HPDE6-E6E7 (cell line): ENCODE measurements at regions not wholly inside any gene's neighbourhood (a gene's known extent, or its start where the extent isn't known, plus 50 kb on each side); places are given as distances from the start of the nearest gene placed in this dataset.
A peak's percentile ranks its signal among the peaks of the same experiment; 100 is the strongest.

ENCODE experiments used
- DNase-seq: peaks from one replicate; pipeline ENCODE4 v3.0.0; 2011; ENCODE audit warnings: missing footprints; ENCODE audit errors: extremely low spot score

DNA sequence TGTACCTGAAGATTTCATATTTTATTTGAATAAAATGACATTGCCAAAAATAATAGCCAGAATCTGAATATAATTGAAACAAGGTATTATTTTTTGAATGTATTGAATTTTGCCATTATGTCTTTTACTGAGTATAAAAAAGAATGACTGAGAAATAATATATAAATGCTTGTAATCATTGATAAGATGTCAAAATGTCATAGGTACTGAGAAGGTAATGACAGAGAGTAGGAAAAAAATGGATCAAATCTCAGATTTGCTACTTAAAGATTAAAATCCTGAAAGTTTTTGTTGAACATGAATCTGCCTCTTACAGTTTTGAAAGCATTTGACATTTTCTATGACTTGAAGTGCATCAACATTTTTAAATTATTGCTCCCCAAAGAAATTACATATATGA lies 1069.9 kb upstream of the ADGRL4 start:
- no peak for DNase-seq

DNA sequence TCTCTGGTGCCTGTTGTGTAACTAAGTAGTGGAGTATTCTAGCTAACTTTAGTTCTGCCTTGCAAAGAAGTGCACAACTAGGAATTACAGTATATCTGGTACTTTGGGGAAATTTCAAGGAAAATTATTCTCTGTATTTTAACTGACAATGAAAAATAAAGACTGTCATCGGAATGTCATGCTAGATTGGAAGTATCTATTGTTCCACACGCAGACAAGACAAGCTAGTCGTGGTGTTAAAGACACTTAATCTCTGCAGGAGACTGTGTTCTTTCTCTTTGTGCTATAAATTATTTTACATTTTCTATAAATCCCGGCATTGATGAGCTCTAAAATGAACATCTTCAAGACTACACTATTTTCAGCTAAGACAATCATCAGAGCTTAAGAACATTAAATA lies 1068.8 kb upstream of the ADGRL4 start:
- DNase-seq = no peak

DNA sequence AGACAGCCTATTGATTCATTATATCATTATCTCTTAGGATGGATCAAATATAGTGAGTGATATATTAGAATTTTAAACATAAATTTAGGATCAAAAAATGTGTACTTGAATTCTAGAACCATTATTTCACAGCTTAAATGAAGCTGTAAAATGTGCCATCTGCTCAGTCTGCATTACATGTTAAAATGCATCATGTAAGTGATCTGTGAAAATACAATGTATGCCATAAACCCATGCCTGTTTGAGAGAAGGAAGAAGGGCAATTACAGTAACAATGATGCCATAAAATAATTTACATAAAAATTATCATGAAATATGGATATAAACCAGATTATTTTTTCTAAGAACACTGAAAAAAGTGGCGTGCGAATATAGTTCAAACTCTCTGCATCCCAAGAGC lies 1066.0 kb upstream of the ADGRL4 start:
- DNase-seq = no peak

DNA sequence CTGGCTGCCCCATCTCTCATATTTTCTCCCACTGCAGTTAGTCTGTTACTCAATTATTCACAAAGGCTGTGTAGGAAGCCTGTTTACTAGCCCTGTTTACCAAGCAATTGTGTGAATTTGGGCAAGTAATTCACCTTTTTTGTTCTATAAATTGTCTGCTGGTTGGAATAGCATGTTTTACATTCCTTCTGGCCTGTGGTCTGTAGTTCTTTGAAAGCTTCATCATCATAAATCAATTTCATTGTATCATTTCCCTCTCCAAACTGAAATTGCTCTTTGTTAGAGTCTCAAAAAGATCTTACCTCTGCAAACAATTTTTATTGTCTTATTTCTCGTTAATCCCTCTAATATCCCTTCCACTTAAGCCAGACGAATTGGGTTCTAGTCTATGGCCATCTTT lies 1059.5 kb upstream of the ADGRL4 start:
- no peak for DNase-seq

DNA sequence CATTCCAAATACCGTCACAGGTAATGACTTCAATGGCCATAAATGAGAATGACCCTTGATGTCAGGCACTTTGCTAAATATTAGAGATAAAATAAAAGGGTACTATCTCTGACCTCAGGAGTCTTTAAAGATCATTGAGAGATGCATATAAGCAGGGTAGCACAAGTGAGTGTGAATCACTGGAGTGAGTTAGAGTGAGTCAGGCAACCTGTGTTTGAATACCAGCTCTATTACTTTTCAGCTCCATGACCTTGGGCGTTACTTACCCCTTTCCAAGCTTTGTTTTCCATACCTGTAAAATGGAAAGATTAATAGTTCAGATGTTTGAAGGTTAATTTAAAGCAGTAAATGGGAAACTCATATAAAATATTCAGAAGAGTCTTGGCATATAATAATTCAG lies 1058.0 kb upstream of the ADGRL4 start:
- peak; percentile 53 for DNase-seq

DNA sequence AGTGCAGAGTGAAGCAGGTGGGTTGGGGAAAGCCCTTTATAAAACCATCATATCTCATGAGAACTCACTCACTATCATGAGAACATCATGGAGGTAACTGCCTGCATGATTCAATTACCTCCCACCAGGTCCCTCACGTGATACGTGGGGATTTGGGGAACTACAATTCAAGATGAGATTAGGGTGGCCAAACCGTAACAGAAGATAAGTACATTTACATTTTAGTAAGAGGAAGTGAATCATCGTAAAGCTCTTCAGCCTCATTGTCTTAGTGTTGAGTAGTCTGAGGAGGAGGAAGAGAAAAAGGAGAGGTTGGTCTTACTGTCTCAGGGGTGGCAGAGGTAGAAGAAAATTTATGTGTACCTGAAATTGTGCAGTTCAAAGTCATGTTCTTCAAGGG lies 1053.4 kb upstream of the ADGRL4 start:
- no peak for DNase-seq

DNA sequence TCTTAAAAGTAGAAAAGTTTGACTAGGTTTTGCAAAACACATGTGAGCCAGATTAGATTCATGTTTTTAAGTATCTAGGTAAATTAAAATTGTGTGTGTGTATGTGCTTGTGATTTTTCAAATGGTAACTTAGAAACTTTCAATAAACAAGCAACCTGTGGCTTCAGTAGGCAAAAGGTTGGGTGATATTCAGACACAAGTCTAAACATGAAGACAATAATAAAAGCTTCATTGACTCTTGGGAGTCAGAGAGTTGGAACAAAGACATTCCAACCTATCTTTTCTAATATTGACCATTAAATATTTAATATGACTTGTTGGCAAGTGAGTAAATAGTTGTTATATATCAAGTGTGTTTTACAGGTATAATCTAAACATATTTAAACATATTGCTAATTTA lies 1049.6 kb upstream of the ADGRL4 start:
- DNase-seq = peak; percentile 12

DNA sequence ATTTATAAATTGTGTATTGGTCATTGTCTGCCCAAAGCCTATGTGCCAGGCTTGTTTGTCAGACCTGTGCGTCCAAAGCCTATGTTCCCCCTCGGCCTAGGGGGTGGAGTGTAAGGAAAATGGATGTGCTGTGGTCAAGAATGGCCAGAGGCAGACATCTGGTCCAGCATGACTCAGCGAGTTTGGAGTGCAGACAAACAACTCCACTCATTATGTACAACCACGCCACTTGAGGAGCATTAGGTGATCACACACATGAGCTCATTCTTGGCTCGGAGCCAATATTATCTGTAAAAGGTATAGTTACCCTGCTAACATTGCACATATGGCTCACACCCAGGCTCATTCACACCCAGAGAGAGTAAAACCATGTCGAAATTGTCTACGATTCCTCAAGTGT lies 1047.6 kb upstream of the ADGRL4 start:
- DNase-seq = peak; percentile 74

DNA sequence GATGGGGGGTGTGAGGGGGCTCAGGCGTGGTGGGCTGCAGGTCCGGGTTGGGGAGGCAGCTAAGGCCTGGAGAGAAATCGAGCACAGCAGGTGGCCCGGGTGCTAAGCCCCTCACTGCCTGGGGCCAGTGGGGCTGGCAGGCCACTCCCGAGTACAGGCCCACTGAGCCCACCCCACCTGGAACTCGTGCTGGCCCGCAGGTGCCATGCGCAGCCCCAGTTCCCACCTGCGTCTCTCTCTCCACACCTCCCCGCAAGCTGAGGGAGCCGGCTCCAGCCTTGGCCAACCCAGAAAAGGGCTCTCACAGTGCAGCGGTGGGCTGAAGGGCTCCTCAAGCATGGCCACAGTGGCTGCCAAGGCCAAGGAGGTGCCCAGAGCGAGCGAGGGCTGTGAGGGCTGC lies 1047.1 kb upstream of the ADGRL4 start:
- no peak for DNase-seq

DNA sequence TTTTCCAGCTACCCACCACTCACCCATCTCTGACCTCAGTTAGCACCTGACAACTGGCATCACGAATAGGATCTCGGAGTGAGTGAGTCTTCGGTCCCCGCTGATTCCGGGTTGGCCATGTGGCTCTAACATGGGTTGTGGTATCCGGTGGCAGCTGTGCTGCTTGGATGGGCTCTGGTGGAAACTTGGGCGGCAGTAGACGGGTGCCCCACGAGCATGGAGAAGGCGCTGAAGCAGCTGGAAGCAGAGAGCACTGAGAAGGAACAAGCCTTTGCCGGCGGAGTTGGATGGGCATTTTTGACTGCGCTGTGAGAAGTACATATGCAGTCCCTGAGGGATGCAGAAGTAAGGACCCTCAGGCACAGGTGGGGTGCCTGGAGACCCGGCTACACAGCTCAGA lies 1044.0 kb upstream of the ADGRL4 start:
- DNase-seq = no peak

DNA sequence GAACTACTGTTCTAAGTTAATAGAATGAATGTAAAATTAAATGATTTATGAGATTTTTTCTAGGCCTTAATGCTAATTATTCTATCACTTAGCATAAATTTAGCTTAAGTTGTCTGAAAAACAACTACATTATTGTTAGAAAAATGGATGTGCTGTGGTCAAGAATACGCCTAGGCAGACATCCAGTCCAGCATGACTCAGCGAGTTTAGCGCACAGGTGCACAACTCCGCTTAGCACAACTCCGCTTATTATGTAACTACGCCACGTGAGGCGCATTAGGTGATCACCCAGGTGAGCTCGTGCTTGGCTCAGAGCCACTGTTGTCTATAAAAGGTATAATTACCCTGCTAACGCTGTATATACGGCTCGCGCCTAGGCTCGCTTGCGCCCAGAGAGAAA lies 1043.6 kb upstream of the ADGRL4 start:
- no peak for DNase-seq

DNA sequence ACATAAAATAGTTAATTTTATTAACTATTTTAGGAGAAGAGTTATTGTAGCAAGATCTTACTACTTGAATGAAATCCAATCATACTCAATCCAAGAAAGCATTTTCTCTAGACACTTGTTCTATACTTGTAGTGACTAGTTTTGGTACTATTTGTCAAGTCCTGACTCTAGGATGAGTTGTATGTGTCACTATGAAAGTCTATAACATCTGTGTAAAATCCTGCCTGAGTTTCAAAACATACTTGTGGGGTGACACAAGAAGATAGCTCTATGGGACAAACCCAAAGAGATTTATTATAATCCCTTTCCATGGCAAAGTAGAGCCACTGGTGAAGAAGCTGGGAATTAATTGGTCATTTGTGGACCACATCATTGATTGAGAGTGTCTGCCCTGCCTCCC lies 1042.2 kb upstream of the ADGRL4 start:
- DNase-seq = no peak

DNA sequence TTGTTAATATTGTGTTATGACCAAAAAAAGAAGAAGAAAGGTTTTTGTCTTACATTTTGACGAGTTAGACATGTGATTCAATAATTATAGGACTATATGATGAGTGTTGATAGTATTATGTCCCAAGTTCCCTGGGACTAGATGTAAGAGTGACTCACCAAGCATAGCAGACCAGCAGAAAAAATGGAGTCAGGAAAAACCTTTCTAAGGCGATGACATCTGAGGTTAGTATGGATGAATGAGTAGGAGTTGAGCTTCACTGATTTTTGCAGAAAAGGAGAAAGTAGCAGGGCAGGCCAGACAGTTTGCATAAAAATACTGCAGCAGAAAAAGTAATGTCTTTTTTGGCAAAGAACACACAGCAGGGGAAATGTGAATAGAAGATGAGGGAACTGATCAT lies 1041.3 kb upstream of the ADGRL4 start:
- no peak for DNase-seq

DNA sequence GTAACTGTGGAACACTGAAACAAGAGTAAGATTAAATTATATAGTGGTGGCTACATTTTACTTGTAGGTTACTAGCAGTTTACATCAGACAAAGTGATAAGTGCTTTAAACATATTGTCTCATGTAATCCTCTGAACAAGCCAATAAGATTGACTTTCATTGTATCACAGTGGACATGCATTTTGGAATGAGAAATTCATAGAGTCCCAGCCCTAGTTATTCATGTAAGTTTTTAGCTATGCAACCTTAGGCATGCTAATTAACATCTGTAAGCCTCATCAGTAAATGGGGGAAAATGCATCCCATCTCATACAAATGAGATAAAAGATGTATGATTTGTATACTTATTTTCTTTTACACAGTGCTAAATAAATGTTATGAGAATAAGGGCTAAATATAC lies 1038.1 kb upstream of the ADGRL4 start:
- DNase-seq = no peak

DNA sequence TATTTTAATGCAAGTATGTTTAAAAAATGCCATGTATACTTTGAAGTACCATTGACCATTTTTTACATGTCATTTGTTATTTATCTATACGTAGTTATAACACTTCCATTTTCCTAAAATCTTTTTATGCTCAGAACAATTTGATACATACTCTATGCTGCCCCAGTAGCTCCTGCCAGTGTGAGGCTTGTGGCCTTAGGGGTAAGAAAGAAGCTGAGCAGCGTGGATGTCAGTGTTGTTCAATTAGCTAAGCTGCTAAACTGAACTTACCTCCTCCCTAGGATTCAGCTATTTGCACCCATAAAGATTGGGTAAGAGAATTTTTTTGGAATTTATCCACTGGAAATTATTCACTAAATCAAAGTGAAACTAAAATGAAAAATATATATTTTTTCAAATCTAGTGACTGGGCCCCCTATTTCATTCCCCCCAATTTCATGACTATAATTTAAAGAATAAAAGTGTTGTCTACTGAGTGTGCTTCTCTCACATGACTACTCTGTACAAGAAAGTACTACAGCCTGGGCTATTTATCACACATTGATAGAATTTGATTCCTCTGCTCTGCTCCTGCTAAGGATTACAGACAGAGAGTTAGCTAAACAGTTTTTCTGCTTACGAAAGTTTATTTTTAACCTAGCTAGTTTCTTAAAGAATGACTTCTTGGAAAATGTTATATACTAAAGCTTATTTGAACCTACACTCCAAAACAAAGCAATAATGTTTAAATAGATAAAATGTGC lies 1030.3 kb upstream of the ADGRL4 start:
- no peak for DNase-seq

DNA sequence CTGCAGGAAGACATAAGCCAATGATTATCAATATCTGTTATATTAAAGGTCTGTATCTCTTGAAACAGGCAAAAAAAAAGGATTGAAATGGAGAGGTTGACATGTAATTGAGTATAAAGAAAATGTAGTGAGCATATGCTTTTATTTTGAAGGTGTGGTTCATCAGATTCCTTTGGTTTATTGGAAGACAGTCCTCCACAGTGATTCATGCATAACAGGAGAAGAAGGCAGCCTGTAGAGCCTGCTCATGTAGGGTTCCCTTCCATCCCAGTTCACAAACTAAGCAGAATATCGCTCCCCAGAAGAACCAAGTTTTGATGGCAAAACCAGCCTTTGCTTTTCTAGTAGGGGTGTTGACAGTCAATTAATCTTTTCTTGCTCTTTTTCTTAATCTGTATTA lies 1016.8 kb upstream of the ADGRL4 start:
- no peak for DNase-seq

DNA sequence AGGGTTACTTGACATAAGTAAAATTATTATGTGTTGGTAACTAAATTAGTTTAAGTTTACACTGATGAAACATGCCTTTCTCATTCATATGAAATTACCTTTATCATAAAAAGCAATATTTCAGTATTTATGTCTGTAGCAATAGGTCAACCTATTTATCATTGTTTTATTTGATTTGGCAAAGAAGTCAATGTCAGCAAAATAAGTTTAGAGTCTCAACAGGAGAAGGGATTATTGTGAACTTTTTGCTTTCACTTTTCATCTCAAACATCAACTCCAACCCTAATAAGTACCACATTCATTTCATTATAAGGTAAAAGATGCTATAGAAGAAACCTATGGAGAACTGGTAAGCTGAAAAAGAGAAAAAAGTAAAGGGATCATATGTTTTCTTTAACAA lies 1015.4 kb upstream of the ADGRL4 start:
- DNase-seq = no peak

DNA sequence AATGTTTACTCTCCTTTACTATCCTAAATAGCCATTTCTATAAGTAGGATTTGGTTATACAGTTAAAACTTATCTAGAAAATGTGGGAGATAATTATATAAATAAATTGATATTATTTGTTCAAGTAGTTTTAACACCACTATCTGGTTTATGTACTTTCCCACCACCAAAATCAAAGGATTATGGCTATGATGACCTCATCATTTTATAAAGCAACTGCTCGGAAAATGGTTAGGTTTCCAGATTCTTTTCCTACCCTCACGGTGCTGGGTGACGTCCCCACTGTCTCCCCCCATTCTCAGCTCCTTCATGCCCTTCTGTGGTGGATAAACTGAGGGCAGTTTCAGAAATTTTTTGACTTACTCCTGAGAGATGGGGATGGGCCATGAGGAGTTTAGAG lies 1011.8 kb upstream of the ADGRL4 start:
- no peak for DNase-seq

DNA sequence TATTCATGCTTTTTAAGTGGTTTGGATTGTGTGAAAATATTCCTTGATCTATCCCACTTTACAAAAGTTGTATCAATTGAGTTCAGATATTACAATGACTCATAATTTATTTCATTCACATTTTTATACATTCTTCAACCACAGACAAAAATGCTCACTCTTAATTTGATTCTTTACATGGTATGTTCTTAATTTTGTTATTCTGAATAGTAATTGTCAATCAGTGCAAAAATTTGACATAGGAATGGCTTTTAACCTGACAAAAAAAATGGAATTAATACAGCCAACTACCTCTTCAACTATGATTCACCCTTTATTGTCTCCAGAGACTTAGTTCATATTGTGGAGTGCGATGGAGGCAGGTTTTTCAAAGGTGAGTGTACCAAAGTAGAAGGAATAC lies 1002.4 kb upstream of the ADGRL4 start:
- DNase-seq = no peak

DNA sequence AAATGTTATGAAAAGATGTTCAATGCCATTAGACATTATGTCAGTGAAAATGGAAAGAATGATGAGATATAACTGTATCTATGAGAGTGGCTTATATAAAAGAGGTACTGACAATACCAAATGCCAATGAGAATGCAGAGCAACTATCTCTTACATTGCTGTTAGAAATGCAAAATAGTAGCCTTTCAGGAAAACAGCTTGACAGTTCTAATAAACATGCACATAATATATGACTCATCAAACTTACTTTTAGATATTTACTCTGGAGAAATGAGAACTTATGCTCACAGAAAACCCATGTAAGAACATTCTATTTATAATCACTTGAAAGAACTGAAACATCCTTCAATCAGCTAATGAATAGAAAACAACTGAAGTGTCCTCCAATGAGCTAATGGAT lies 996.7 kb upstream of the ADGRL4 start:
- no peak for DNase-seq

DNA sequence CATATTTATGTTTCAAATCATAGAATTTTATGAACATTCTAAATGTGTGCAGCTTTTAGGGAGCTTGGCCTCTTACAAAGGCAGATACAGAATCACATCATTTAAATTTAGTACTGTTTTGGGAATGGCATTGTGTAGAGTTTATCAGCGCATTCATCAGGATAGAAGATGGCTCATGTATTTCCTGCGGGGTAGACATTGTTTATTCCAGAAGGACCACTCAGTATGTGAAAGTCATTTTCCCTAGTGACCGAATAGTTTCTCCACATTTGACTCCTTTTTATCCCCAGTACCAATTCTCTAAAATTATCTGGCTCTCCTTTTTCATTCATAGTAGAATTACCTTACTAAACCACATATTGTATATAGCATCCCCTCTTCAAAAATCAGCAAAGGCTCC lies 981.9 kb upstream of the ADGRL4 start:
- DNase-seq = no peak

DNA sequence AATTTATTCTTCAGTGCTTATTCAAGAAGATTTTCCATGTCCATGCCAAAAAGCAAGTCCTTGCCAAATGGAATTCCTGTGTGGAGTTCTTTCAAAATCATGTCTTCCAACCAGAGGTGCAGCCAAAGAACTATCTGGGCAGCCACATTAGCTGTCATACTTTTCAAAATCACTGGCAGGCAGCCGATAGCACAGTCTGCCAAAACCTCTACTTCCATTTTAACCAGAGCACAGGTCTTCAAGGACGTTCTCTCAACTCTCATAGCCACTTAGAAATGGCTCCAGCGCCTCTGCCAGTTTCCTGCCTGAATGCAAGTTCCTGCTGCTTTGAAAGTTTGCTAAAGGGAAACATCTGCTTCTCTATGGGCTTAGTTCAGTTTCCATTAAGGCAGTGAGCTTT lies 975.7 kb upstream of the ADGRL4 start:
- DNase-seq = no peak

DNA sequence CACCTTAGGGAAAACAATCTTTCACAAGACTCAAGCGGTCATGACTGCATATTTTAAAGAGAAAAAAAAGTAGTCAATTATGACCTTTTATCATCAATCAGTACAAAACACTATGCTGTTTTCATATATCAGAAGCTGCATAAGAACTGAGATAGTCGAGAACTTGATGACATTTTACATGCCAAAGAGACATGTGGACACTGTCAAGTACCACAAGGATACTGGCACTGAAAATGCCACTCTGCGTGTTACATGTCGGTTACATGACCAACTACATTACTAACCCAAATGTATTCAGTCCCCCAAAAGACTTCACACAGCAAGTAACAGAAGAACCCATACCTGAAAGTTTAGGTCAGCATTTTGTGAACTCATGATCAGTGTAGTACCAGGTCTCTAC lies 975.0 kb upstream of the ADGRL4 start:
- DNase-seq = no peak

DNA sequence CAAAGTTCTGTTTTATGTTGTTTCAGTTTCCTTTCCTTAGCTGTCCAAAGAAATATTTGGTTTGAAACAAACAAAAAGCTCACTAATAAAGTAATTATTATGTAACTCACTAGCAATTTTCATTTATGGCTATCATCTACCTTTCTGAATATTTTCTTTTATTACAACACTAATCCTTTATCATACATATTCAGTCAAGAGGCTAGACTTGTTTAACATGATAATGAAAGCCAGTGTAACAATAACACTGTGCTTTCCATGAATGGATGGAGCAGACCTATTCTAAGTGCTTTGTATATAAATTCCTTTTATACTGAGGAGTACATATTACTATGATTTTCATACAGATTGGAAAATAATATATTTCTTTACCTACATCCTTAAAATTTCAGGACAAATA lies 972.8 kb upstream of the ADGRL4 start:
- DNase-seq = no peak
